Ascending aorta (tissue), 2 donors: ENCODE measurements at regions not wholly inside any gene's neighbourhood (a gene's known extent, or its start where the extent isn't known, plus 50 kb on each side); places are given as distances from the start of the nearest gene placed in this dataset.

Source experiments
- DNase-seq, 2 donors: peaks; one replicate each; pipeline ENCODE4 v3.0.0-alpha.2; 2019; ENCODE audit warnings: low spot score in 2 of 2
- H3K27ac ChIP-seq, 2 donors: fragments of 200-600 bp; sonication (generic); one replicate each; pipeline ENCODE4 v1.5.1; 2016 to 2017; ENCODE audit warnings: mild to moderate bottlenecking in 1 of 2
- H3K27me3 ChIP-seq: fragments of 200-600 bp; sonication (generic); one replicate; pipeline ENCODE4 v1.5.1; 2017
- H3K36me3 ChIP-seq, 2 donors: fragments of 200-600 bp; sonication (generic); one replicate each; pipeline ENCODE4 v1.5.1; 2016
- H3K4me1 ChIP-seq, 2 donors: fragments of 200-600 bp; sonication (generic); one replicate each; pipeline ENCODE4 v1.5.1; 2016 to 2017; ENCODE audit warnings: mild to moderate bottlenecking in 1 of 2
- H3K4me3 ChIP-seq, 2 donors: fragments of 200-600 bp; sonication (generic); one replicate each; pipeline ENCODE4 v1.5.1; 2016 to 2017; ENCODE audit warnings: mild to moderate bottlenecking in 1 of 2
- H3K9me3 ChIP-seq, 2 donors: fragments of 200-600 bp; sonication (generic); one replicate each; pipeline ENCODE4 v1.5.1; 2016
- intact Hi-C: fragments of 100-400 bp; cut with DNase I; formaldehyde crosslinking; loops from one replicate; pipeline ENCODE4 v1.15.1; 2023
- TF ChIP-seq, protein P1 (sequence below), 3 experiments: fragments of 200-600 bp in 2 of 3; fragments of 450-650 bp in 1 of 3; sonication (generic) in 2 of 3; IDR thresholded peaks; one replicate each; pipeline ENCODE4 v1.5.1; 2016 to 2019; ENCODE audit warnings: antibody characterized with exemption in 3 of 3, mild to moderate bottlenecking in 1 of 3, moderate library complexity in 1 of 3

- Histone ChIP-seq H3K36me3 (no peaks in the 10 kb centered on the region), H3K4me3 (no peak overlapping the region), H3K4me1 (no peaks in the 10 kb centered on the region), H3K27me3 (no peaks in the 10 kb centered on the region), H3K27ac (no peak overlapping the region), H3K9me3 (no peaks in the 10 kb centered on the region)
- no peak for DNase-seq
- TF ChIP-seq, protein P1, sequence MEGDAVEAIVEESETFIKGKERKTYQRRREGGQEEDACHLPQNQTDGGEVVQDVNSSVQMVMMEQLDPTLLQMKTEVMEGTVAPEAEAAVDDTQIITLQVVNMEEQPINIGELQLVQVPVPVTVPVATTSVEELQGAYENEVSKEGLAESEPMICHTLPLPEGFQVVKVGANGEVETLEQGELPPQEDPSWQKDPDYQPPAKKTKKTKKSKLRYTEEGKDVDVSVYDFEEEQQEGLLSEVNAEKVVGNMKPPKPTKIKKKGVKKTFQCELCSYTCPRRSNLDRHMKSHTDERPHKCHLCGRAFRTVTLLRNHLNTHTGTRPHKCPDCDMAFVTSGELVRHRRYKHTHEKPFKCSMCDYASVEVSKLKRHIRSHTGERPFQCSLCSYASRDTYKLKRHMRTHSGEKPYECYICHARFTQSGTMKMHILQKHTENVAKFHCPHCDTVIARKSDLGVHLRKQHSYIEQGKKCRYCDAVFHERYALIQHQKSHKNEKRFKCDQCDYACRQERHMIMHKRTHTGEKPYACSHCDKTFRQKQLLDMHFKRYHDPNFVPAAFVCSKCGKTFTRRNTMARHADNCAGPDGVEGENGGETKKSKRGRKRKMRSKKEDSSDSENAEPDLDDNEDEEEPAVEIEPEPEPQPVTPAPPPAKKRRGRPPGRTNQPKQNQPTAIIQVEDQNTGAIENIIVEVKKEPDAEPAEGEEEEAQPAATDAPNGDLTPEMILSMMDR (IDR thresholded peaks at IDR 0.05) = no peak
- intact Hi-C loops = no loop called here
These were observed 78.2 kb downstream of the SPRY1 start for GRCh38 chr4:123474817-123475216.

DNA sequence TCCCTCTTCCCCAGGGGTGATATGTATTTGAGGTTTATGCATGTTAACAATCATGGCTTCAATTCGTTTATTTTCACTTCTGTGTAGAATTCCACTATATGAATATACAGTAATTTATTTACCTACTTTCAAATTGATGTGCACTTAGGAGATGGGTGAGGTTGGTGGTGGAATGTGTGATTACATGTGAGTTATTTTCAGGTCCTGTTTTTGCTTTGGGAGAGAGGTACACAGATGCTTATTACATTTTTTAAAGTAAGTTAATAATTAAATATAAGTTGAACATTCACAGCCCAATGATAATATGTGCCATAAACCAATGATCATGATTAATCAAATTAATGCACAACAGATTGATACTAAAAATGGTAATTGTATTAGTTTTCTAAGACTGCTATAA, 79.5 kb downstream of the SPRY1 start:
- H3K4me3 ChIP-seq = no peak overlapping the region
- H3K9me3 ChIP-seq = no peaks in the 10 kb centered on the region
- H3K36me3 ChIP-seq = no peaks in the 10 kb centered on the region
- TF ChIP-seq, protein P1 (IDR thresholded peaks at IDR 0.05) = no peak
- intact Hi-C loops = no loop called here
- DNase-seq = no peak
- H3K27me3 ChIP-seq = no peaks in the 10 kb centered on the region
- H3K27ac ChIP-seq = no peak overlapping the region
- H3K4me1 ChIP-seq = no peaks in the 10 kb centered on the region

GRCh38 chr4:123477711-123478209, 81.2 kb downstream of the SPRY1 start:
- DNase-seq = peak; percentile 50 to 75
- intact Hi-C loops = no loop called here
- no peaks in the 10 kb centered on the region for H3K27me3 ChIP-seq
- H3K27ac ChIP-seq = no peak overlapping the region
- no peaks in the 10 kb centered on the region for H3K36me3 ChIP-seq
- no peaks in the 10 kb centered on the region for H3K4me1 ChIP-seq
- no peaks in the 10 kb centered on the region for H3K9me3 ChIP-seq
- H3K4me3 ChIP-seq = no peak overlapping the region
- TF ChIP-seq, protein P1 (IDR thresholded peaks at IDR 0.05) = no peak

GRCh38 chr4:123478859-123479345, 82.3 kb downstream of the SPRY1 start:
- Histone ChIP-seq H3K27me3 (no peaks in the 10 kb centered on the region), H3K9me3 (no peaks in the 10 kb centered on the region), H3K36me3 (no peaks in the 10 kb centered on the region), H3K27ac (no peak overlapping the region), H3K4me3 (no peak overlapping the region), H3K4me1 (no peaks in the 10 kb centered on the region)
- intact Hi-C loops = no loop called here
- DNase-seq = no peak
- TF ChIP-seq, protein P1 (IDR thresholded peaks at IDR 0.05) = no peak

- Histone ChIP-seq H3K9me3 (no peaks in the 10 kb centered on the region), H3K36me3 (no peaks in the 10 kb centered on the region), H3K27ac (no peak overlapping the region), H3K4me1 (no peaks in the 10 kb centered on the region), H3K27me3 (no peaks in the 10 kb centered on the region), H3K4me3 (no peak overlapping the region)
- intact Hi-C loops = no loop called here
- TF ChIP-seq, protein P1 (IDR thresholded peaks at IDR 0.05) = no peak
- no peak for DNase-seq
These were observed 83.3 kb downstream of the SPRY1 start for GRCh38 chr4:123479944-123480343.
